Activated naive CD8-positive, alpha-beta T cell treated with anti-CD3 and anti-CD28 coated beads for 36 hours (primary cell): ENCODE measurements at regions not wholly inside any gene's neighbourhood (a gene's known extent, or its start where the extent isn't known, plus 50 kb on each side); places are given as distances from the start of the nearest gene placed in this dataset.
"Not testable (repeated sequence)": the region's sequence is repeated elsewhere in the genome, so short reads cannot be mapped to it uniquely, and the experiment has no call there.

Experiments used
- DNase-seq: peaks from one replicate; pipeline ENCODE4 v3.0.0; 2021
- H3K27ac Mint-ChIP-seq: one replicate; pipeline ENCODE4 v1.8.0; 2022; ENCODE audit warnings: mild to moderate bottlenecking, moderate library complexity, mixed read lengths
- H3K27me3 Mint-ChIP-seq: one replicate; pipeline ENCODE4 v1.8.0; 2022; ENCODE audit warnings: mild to moderate bottlenecking, mixed read lengths
- H3K36me3 Mint-ChIP-seq: one replicate; pipeline ENCODE4 v1.8.0; 2021; ENCODE audit warnings: mild to moderate bottlenecking, mixed read lengths
- H3K4me1 Mint-ChIP-seq: one replicate; pipeline ENCODE4 v1.8.0; 2021; ENCODE audit warnings: mixed read lengths
- H3K4me3 Mint-ChIP-seq: one replicate; pipeline ENCODE4 v1.8.0; 2022; ENCODE audit warnings: mild to moderate bottlenecking, moderate library complexity, mixed read lengths
- H3K9me3 Mint-ChIP-seq: one replicate; pipeline ENCODE4 v1.8.0; 2022; ENCODE audit warnings: mixed read lengths

- Mint-ChIP-seq H3K4me3 (no peak overlapping the region), H3K4me1 (no peaks in the 10 kb centered on the region), H3K27ac (no peak overlapping the region), H3K36me3 (no peaks in the 10 kb centered on the region), H3K27me3 (no peaks in the 10 kb centered on the region), H3K9me3 (no peaks in the 10 kb centered on the region)
- DNase-seq, result no peak
Observed at GRCh38 chr2:23034996-23035395, 350.0 kb upstream of the KLHL29 start.

GRCh38 chr2:23036629-23037028 is 348.4 kb upstream of the KLHL29 start:
- Mint-ChIP-seq H3K9me3 (no peaks in the 10 kb centered on the region), H3K4me3 (no peak overlapping the region), H3K27me3 (no peaks in the 10 kb centered on the region), H3K27ac (no peak overlapping the region), H3K36me3 (no peaks in the 10 kb centered on the region), H3K4me1 (no peaks in the 10 kb centered on the region)
- DNase-seq, result no peak

DNA sequence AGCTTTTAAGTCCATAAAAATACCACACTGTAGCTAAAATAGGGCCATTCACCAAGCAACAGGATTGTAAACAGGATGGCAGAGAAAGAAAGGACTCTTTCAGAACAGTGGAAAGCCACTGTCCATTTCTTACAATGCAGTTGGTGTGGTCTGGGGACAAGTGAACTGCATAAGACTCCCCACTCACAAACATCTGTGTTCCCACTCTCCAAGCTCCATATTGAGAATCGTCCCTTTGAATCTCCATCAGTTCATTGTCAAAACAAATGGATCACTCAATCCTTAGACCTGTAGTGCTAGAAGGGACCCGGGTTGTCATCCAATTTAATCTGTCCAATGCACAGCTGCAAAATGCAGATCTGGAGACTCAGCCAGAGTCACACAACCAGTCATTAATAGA is 347.4 kb upstream of the KLHL29 start:
- Mint-ChIP-seq H3K36me3 (no peaks in the 10 kb centered on the region), H3K4me1 (no peaks in the 10 kb centered on the region), H3K4me3 (no peak overlapping the region), H3K27me3 (peaks cover under 1% of the 10 kb centered on the region), H3K9me3 (no peaks in the 10 kb centered on the region), H3K27ac (no peak overlapping the region)
- no peak for DNase-seq

DNA sequence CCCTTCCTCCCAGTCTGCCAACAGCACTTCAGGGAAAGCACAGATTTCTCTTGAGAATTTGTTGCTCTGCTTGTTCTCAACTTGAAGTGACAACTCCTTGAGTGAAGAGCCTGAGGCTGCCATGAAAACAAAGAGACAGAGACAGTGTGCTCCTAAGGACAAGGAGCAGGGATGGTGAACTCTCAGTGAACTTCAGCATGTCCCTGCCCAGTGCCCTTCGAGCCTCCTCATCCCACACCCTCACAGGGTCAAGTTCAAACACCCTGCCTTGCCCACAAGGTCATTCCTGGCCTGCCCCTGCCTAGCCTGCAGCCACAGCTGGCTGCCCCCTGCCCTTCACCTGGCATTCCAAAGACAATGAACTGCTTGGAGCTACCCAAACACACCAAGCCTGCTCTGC is 343.5 kb upstream of the KLHL29 start:
- Mint-ChIP-seq H3K27me3 (peaks cover 4% of the 10 kb centered on the region), H3K4me1 (no peaks in the 10 kb centered on the region), H3K9me3 (no peaks in the 10 kb centered on the region), H3K36me3 (no peaks in the 10 kb centered on the region), H3K4me3 (no peak overlapping the region), H3K27ac (no peak overlapping the region)
- DNase-seq, result no peak

DNA sequence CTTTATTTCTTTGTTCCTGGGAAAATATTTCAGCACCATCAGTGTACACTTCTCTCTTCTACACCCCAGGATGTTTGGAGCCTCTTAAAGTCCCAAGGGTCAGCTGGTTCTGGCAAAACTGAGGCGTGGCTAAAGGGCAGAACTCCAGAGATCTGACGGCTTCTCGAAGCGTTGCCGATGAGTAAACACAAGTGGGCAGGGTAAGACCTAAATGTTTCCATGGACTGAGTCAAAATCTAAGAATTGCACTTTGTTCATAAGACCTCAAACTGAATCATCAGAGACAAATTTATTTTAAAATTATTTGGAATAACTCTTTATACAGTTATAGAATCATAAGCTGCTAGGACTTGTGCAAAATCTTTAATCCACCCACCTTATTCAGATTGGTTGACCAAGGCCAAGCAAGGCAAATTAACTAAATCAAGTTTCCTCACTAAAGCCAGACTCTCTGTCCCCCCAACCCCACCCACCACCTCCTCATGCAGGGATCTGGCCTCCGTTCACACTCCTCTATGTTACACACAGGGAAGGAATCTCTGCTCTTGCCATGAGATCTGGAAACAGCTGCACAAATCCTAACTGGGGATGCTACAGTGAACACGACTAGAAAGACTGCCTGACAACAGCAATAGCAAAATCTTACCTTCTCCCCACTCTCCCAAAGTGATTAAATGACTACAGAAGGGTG is 342.6 kb upstream of the KLHL29 start:
- DNase-seq, result no peak
- peaks cover 4% of the 10 kb centered on the region for H3K27me3 Mint-ChIP-seq
- no peak overlapping the region for H3K27ac Mint-ChIP-seq
- H3K36me3 Mint-ChIP-seq, result no peaks in the 10 kb centered on the region
- H3K4me1 Mint-ChIP-seq, result no peaks in the 10 kb centered on the region
- no peak overlapping the region for H3K4me3 Mint-ChIP-seq
- no peaks in the 10 kb centered on the region for H3K9me3 Mint-ChIP-seq

- Mint-ChIP-seq H3K27ac (no peak overlapping the region), H3K4me3 (no peak overlapping the region), H3K4me1 (no peaks in the 10 kb centered on the region), H3K27me3 (no peaks in the 10 kb centered on the region), H3K9me3 (no peaks in the 10 kb centered on the region), H3K36me3 (no peaks in the 10 kb centered on the region)
- DNase-seq, result no peak
Observed at GRCh38 chr2:23050388-23050787, 334.6 kb upstream of the KLHL29 start.

DNA sequence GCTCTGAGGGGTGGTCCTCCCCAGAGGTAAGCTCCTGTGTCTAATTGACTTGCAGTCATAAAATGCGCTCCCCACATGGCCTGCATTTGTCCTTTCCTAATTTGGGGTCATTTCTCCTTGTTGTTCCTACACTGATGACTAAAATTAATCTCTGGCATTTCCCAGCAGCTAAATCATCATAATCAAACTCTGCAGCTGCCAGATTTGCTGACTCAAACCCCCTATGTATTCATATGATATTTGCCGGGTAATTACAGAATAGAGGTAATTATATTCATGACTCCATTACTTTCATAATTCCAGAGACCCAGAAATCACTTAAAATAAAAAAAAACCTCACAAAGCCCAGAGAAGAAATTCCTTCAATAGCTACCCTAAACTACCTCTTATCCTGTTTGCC is 331.4 kb upstream of the KLHL29 start:
- no peaks in the 10 kb centered on the region for H3K4me1 Mint-ChIP-seq
- H3K4me3 Mint-ChIP-seq, result no peak overlapping the region
- no peak overlapping the region for H3K27ac Mint-ChIP-seq
- H3K27me3 Mint-ChIP-seq, result no peaks in the 10 kb centered on the region
- DNase-seq, result no peak
- H3K9me3 Mint-ChIP-seq, result no peaks in the 10 kb centered on the region
- H3K36me3 Mint-ChIP-seq, result no peaks in the 10 kb centered on the region

- H3K36me3 Mint-ChIP-seq, result no peaks in the 10 kb centered on the region
- no peaks in the 10 kb centered on the region for H3K9me3 Mint-ChIP-seq
- H3K27me3 Mint-ChIP-seq, result no peaks in the 10 kb centered on the region
- no peaks in the 10 kb centered on the region for H3K4me1 Mint-ChIP-seq
- DNase-seq, result no peak
- H3K27ac Mint-ChIP-seq, result no peak overlapping the region
- H3K4me3 Mint-ChIP-seq, result no peak overlapping the region
Observed at GRCh38 chr2:23055251-23055650, 329.7 kb upstream of the KLHL29 start.

DNA sequence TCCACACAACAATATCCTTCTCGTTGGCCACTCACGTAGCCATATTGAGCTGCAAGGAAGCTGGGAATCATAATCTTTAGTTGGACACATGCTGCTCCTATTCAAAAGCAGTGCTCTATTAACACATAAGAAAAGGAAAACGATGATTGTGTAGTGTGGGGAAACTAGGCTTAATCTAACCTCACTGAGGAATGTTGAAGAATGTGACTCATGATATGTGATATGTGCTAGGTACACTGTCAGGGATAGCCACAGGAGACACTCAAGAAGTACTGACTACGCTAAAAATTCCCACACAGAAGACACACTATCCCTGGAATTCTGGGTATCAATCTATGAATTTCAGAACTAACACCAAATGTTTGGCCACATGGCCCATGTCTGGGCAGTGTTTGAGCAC is 328.1 kb upstream of the KLHL29 start:
- H3K4me1 Mint-ChIP-seq, H3K36me3 Mint-ChIP-seq, H3K27me3 Mint-ChIP-seq, DNase-seq, H3K9me3 Mint-ChIP-seq, H3K27ac Mint-ChIP-seq, H3K4me3 Mint-ChIP-seq: not testable (repeated sequence)

- Mint-ChIP-seq H3K27me3 (peaks cover 5% of the 10 kb centered on the region), H3K9me3 (no peaks in the 10 kb centered on the region), H3K27ac (no peak overlapping the region), H3K4me1 (no peaks in the 10 kb centered on the region), H3K4me3 (no peak overlapping the region), H3K36me3 (no peaks in the 10 kb centered on the region)
- DNase-seq, result no peak
Observed at GRCh38 chr2:23058435-23058834, 326.5 kb upstream of the KLHL29 start.

- Mint-ChIP-seq H3K27me3 (peaks cover 8% of the 10 kb centered on the region), H3K36me3 (no peaks in the 10 kb centered on the region), H3K4me3 (no peak overlapping the region), H3K27ac (no peak overlapping the region), H3K4me1 (no peaks in the 10 kb centered on the region), H3K9me3 (no peaks in the 10 kb centered on the region)
- no peak for DNase-seq
Observed at GRCh38 chr2:23065210-23065609, 319.8 kb upstream of the KLHL29 start.

DNA sequence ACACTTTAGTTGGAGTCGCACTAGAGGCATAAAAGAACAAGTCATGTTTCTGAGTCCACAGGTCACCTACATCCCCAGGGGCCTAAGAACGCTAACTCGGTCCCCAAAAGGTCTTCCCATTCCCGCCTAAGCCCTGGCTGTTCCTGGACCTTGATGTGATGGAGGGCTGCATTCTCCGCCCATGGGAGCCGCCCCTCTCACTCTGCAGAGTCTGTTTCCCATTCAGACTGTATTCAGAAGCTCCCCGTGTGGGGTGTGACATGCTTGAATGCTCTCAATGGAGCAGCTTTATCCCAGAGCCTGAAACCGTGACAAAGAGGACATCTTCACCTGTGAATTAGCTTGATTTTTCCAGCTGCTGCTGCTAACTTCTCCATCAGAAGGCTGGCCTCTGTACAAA is 319.0 kb upstream of the KLHL29 start:
- no peaks in the 10 kb centered on the region for H3K36me3 Mint-ChIP-seq
- no peak overlapping the region for H3K4me3 Mint-ChIP-seq
- DNase-seq, result no peak
- no peaks in the 10 kb centered on the region for H3K9me3 Mint-ChIP-seq
- H3K27me3 Mint-ChIP-seq, result peaks cover 7% of the 10 kb centered on the region
- H3K4me1 Mint-ChIP-seq, result no peaks in the 10 kb centered on the region
- H3K27ac Mint-ChIP-seq, result no peak overlapping the region

- no peak overlapping the region for H3K27ac Mint-ChIP-seq
- no peak for DNase-seq
Observed at GRCh38 chr2:23066686-23067085, 318.3 kb upstream of the KLHL29 start.

DNA sequence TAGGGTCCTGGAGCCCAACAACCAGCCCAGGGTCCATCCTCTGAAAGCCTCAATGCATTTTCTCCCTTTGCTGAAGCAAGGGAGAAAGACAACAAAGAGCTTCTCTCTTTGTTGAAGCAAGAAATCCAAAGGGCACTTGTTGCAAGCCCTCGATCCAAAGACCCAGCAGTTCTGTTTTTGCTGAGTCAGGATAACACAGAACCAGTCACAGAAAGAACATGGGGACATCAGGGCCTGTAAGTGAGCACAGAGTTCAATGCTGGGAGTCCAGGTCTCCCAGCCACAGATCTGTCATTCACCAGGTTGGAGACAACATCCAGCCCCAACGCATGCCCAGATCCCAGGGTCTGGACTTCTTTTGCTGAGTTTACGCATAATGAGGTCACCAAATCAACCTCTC is 315.8 kb upstream of the KLHL29 start:
- Mint-ChIP-seq H3K4me3 (no peak overlapping the region), H3K36me3 (no peaks in the 10 kb centered on the region), H3K27ac (no peak overlapping the region), H3K9me3 (no peaks in the 10 kb centered on the region), H3K27me3 (peaks cover 4% of the 10 kb centered on the region), H3K4me1 (no peaks in the 10 kb centered on the region)
- no peak for DNase-seq

More at GRCh38 chr2:23066686-23067085, 318.3 kb upstream of the KLHL29 start:
- Mint-ChIP-seq H3K4me3 (no peak overlapping the region), H3K4me1 (no peaks in the 10 kb centered on the region), H3K27me3 (peaks cover 4% of the 10 kb centered on the region), H3K9me3 (no peaks in the 10 kb centered on the region), H3K36me3 (no peaks in the 10 kb centered on the region)

GRCh38 chr2:23069923-23070322 is 315.1 kb upstream of the KLHL29 start:
- no peak overlapping the region for H3K4me3 Mint-ChIP-seq
- peaks cover 4% of the 10 kb centered on the region for H3K27me3 Mint-ChIP-seq
- H3K27ac Mint-ChIP-seq, result no peak overlapping the region
- no peaks in the 10 kb centered on the region for H3K4me1 Mint-ChIP-seq
- DNase-seq, result no peak
- H3K36me3 Mint-ChIP-seq, result no peaks in the 10 kb centered on the region
- H3K9me3 Mint-ChIP-seq, result no peaks in the 10 kb centered on the region

DNA sequence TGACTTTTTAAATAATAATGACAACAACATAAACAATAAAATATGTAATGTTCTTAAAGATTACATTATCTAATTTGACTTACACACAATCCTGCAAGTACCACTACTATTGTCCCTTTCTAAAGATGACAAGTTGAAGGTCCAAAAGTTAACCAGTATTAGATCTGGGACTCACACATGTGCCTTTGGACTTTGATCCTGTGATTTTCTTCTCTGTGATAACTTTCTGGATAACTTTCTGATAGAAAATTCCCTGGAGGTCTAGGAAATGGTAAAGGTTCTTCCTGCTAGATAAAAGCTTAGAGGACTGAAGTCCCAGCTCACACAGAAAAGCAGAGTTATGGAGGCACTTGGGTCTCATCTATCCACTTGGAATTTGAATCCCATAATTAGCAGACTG is 311.9 kb upstream of the KLHL29 start:
- Mint-ChIP-seq H3K4me3 (no peak overlapping the region), H3K9me3 (no peaks in the 10 kb centered on the region)

More for the DNA sequence above, 311.9 kb upstream of the KLHL29 start:
- Mint-ChIP-seq H3K36me3 (no peaks in the 10 kb centered on the region), H3K27me3 (peaks cover 5% of the 10 kb centered on the region), H3K27ac (no peak overlapping the region), H3K4me1 (no peaks in the 10 kb centered on the region)
- DNase-seq, result no peak
